ENCODE measurements at regions not wholly inside any gene's neighbourhood (a gene's known extent, or its start where the extent isn't known, plus 50 kb on each side); places are given as distances from the start of the nearest gene placed in this dataset.

DNA sequence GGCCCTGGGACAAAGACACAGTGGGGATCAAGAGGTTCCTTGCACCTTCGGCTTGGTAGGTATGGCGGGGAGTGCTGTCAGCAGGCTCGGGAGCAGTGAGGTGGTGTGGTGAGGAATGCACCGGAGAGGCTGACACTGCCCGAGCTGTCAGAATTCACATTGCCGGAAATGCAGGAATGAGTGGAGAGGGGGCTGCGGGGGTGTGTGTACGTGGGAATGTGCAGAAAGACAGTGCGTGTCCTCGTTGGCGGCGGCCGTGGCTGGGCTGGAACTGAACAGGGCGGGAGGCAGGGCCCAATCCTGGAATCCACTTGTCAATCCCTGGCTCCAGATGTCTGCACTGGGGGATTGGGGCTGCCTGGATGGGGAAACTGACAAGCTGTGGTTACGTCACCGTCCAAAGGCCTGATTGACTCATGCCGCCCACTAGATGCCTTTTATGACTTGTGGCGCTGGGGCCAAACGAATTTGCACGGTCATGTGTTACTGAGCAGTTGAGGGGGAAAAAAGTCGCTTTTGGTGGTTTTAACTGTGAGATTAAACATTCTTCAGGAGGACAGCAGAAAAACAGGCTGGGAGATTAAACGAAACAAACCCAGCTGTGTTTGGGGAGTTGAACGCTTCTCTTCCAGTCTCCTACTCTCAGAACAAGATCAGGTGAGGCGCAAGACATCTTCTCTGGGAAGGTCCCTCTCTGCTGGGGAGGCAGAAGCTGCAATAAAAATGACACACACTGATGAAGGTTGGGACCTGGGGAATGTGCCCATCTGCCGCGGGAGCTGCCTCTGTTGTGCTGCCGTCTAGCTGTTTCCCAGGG lies 189.4 kb upstream of the GLI2 start:
- intact Hi-C loops (cut with DNase I) = no loop called here
- no peak for TF ChIP-seq POLR2A (IDR thresholded peaks at IDR 0.05)
- TF ChIP-seq, protein P1, sequence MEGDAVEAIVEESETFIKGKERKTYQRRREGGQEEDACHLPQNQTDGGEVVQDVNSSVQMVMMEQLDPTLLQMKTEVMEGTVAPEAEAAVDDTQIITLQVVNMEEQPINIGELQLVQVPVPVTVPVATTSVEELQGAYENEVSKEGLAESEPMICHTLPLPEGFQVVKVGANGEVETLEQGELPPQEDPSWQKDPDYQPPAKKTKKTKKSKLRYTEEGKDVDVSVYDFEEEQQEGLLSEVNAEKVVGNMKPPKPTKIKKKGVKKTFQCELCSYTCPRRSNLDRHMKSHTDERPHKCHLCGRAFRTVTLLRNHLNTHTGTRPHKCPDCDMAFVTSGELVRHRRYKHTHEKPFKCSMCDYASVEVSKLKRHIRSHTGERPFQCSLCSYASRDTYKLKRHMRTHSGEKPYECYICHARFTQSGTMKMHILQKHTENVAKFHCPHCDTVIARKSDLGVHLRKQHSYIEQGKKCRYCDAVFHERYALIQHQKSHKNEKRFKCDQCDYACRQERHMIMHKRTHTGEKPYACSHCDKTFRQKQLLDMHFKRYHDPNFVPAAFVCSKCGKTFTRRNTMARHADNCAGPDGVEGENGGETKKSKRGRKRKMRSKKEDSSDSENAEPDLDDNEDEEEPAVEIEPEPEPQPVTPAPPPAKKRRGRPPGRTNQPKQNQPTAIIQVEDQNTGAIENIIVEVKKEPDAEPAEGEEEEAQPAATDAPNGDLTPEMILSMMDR (IDR thresholded peaks at IDR 0.05) = no peak
- DNase-seq = peak in 3 of 7 donors; percentile 27 to 61 (median 58)

DNA sequence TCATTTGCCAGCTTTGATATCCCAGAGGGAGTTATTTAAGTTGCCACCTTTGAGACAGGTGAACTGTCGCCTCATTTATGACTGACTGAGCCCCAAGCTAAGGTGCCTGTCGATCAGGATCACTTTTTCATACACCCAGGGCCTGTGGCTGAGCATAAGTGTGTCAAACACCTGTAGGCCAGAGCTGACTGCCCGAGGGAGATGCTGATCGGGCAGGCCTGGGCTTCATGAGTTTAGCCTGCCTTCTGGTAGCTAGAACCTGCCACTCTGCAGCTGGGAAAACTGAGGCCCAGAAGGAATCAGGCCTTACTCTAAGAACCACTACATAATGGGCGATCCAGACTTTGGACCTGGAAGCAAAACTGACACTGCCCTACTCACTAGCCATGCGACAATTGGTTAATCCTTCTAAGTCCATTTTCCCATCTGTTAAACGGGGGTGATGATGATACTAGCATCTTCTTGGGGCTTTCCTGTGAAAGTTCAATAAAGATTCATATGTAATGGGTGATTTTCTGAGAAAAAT lies 188.7 kb upstream of the GLI2 start:
- no peaks in the 10 kb centered on the region for H3K36me3 ChIP-seq (replicated peaks in 1 of 2)
- H3K4me3 ChIP-seq = no peak overlapping the region
- H3K9me3 ChIP-seq (replicated peaks in 1 of 3) = no peaks in the 10 kb centered on the region
- no peaks in the 10 kb centered on the region for H3K27me3 ChIP-seq
- 92 to 96% (median 93%) methylated on average over 6 to 7 of the region's 7 CpGs for WGBS, 4 donors
- peaks cover 13 to 14% of the 10 kb centered on the region in 2 donors for H3K4me1 ChIP-seq (replicated peaks in 1 of 2)
- TF ChIP-seq, protein P1 (IDR thresholded peaks at IDR 0.05) = no peak
- DNase-seq = no peak
- no peak overlapping the region for H3K27ac ChIP-seq
- intact Hi-C loops (cut with DNase I) = no loop called here

More for the DNA sequence above, 189.4 kb upstream of the GLI2 start:
- H3K4me3 ChIP-seq = no peak overlapping the region
- no peaks in the 10 kb centered on the region for H3K27me3 ChIP-seq
- no peaks in the 10 kb centered on the region for H3K9me3 ChIP-seq (replicated peaks in 1 of 3)
- H3K4me1 ChIP-seq (replicated peaks in 1 of 2) = peaks cover 7% of the 10 kb centered on the region in 2 donors
- no peak overlapping the region for H3K27ac ChIP-seq
- no peaks in the 10 kb centered on the region for H3K36me3 ChIP-seq (replicated peaks in 1 of 2)
- 71 to 79% (median 75%) methylated on average over 26 to 27 of the region's 27 CpGs for WGBS, 4 donors

DNA sequence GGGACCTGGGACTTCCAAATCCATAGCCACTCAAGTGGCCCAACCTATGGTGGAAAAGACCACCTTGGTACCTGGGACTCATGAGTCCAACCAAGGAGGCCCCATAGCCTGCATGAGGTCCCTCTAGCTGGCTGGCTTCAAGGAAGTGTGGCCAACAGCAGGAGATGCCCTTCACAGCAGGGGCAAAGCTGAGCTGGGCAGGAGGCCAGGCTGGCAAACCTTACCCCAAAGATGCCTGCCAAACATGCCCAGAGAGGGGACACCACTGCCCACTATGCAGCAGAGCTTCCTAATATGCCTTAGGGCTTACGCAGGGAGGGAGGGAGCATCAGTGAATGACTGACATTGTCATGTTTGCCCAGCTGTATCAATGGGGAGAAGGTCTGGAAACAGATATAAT lies 188.0 kb upstream of the GLI2 start:
- intact Hi-C loops (cut with DNase I) = no loop called here
- TF ChIP-seq, protein P1 (IDR thresholded peaks at IDR 0.05) = no peak
- TF ChIP-seq POLR2A (IDR thresholded peaks at IDR 0.05) = no peak
- Histone ChIP-seq H3K27ac (no peak overlapping the region), H3K36me3 (replicated peaks in 1 of 2) (no peaks in the 10 kb centered on the region), H3K9me3 (replicated peaks in 1 of 3) (no peaks in the 10 kb centered on the region), H3K27me3 (no peaks in the 10 kb centered on the region), H3K4me3 (no peak overlapping the region), H3K4me1 (replicated peaks in 1 of 2) (peaks cover 21% of the 10 kb centered on the region in 2 donors)
- 96 to 100% (median 100%) methylated on average over 1 of the region's 1 CpG for WGBS, 4 donors
- no peak for DNase-seq

DNA sequence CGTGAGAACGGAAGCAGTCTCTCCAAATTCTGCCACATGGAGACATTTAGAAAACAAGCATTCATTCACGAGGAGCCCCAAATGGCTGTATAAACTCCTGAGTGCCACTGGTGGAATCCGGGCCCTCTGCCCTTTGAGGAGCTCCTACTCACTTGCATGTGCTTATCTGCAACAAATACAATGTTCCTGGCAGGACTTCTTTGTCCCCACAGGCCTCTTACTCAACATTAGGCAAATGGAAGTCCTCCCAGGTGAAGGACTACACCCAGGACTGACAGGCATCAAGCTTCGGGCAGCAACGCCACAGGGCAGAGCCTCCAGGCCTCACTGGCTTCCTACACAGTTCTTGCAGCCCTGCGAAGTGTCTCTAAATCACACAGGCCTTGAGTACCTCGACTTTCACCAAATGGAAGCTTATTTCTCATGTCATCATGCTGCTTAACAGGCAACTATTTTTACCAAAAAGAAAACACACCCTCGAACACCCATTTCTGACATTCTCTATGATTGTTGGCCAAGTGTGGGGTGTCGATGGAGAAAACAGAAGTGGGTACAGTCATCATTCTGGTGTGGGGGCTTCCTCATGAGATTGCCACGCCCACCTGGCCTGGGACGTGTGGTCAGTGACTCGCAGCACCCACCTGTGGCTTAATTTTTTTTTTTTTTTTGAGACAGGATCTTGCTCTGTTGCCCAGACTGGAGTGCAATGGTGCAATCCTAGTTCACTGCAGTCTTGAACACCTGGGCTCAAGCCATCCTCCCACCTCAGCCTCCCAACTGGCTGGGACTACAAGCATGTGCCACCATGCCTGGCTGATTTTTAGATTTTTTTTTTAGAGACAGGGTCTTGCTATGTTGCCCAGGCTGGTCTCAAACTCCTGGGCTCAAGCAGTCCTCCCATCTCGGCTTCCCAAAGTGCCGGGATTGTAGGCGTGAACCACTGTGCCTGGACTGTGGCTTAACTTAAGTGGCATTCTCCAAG lies 186.8 kb upstream of the GLI2 start:
- H3K36me3 ChIP-seq (replicated peaks in 1 of 2) = no peaks in the 10 kb centered on the region

More for the DNA sequence above, 186.8 kb upstream of the GLI2 start:
- peaks cover 23 to 27% of the 10 kb centered on the region in 2 donors for H3K4me1 ChIP-seq (replicated peaks in 1 of 2)
- H3K4me3 ChIP-seq = no peak overlapping the region
- no peak overlapping the region for H3K27ac ChIP-seq
- no peak for DNase-seq
- WGBS, 4 donors = 87 to 89% (median 89%) methylated on average over 16 of the region's 16 CpGs
- intact Hi-C loops (cut with DNase I) = no loop called here
- TF ChIP-seq, protein P1 (IDR thresholded peaks at IDR 0.05) = no peak
- no peak for TF ChIP-seq POLR2A (IDR thresholded peaks at IDR 0.05)
- H3K27me3 ChIP-seq = no peaks in the 10 kb centered on the region
- no peaks in the 10 kb centered on the region for H3K9me3 ChIP-seq (replicated peaks in 1 of 3)
